K562 (cell line): ENCODE measurements at regions not wholly inside any gene's neighbourhood (a gene's known extent, or its start where the extent isn't known, plus 50 kb on each side); places are given as distances from the start of the nearest gene placed in this dataset.

Experiments used
- ATAC-seq: fragments of 200-7000 bp; cut with Tn5 transposase; 3 replicates; pipeline ENCODE4 v1.9.1; 2020; ENCODE audit warnings: moderate library complexity
- BruUV-seq: library from RNA; stranded (reverse); fragments of 400-500 nt; replicated peaks from 2 replicates; lab custom pipeline; 2021; lab: Mats Ljungman, UMichigan
- CTCF ChIA-PET: fragments of 300-600 bp; formaldehyde crosslinking; extraction: SDS; loops from one replicate; lab custom pipeline; 2021; ENCODE audit warnings: low intra/inter-chr PET ratio; lab: Yijun Ruan, JAX
- POLR2A ChIA-PET: fragments of 300-600, 350-650 bp; sonication (Branson Sonifier 250); formaldehyde crosslinking; extraction: SDS; loops from one replicate; lab custom pipeline; 2021; ENCODE audit warnings: antibody characterized with exemption, inconsistent platforms; lab: Yijun Ruan, JAX
- DNase-seq, 4 experiments: peaks; one replicate each; pipeline versions ENCODE4 v3.0.0 to v3.0.0-alpha.2; 2011 to 2018; ENCODE audit warnings: low spot score in 3 of 4, mixed read lengths in 3 of 4; ENCODE audit errors: extremely low read depth in 1 of 4
- FAIRE-seq: peaks from 2 replicates; lab custom pipeline; 2011; peaks lifted over from hg19 to GRCh38; lab: Jason Lieb, UNC
- H2AFZ ChIP-seq: 2 replicates; pipeline ENCODE4 v1.6.0; 2011; ENCODE audit warnings: low read depth, low read length, control low read depth, inconsistent platforms
- H3K27ac ChIP-seq: fragments of 200-600 bp; 3 replicates; pipeline ENCODE4 v1.8.0; 2011; ENCODE audit warnings: low read depth, mild to moderate bottlenecking, control low read depth, inconsistent platforms, low read length, moderate library complexity, mixed read lengths; ENCODE audit errors: extremely low read depth
- H3K27me3 ChIP-seq, 2 experiments: fragments of 300-600 bp in 1 of 2; 2 replicates in 1 of 2; 3 replicates in 1 of 2; pipeline versions ENCODE4 v1.6.0 to v1.8.0; 2011; ENCODE audit warnings: inconsistent platforms in 2 of 2, low read length in 2 of 2, mild to moderate bottlenecking in 1 of 2, mixed read lengths in 1 of 2, moderate library complexity in 1 of 2; ENCODE audit not compliant: control insufficient read depth in 2 of 2, insufficient read depth in 2 of 2
- H3K36me3 ChIP-seq: fragments of 300-600 bp; 3 replicates; pipeline ENCODE4 v1.8.0; 2011; ENCODE audit warnings: mild to moderate bottlenecking, low read length, inconsistent platforms; ENCODE audit not compliant: control insufficient read depth, insufficient read depth
- H3K4me1 ChIP-seq, 2 experiments: fragments of 200-600 bp in 1 of 2; replicated peaks in 1 of 2; 2 replicates in 1 of 2; 3 replicates in 1 of 2; pipeline versions ENCODE4 v1.5.1 to v1.8.0; 2011; ENCODE audit warnings: inconsistent platforms in 2 of 2, low read length in 2 of 2, mild to moderate bottlenecking in 1 of 2, mixed read lengths in 1 of 2, moderate library complexity in 1 of 2; ENCODE audit not compliant: control insufficient read depth in 2 of 2, insufficient read depth in 2 of 2
- H3K4me2 ChIP-seq: 2 replicates; pipeline ENCODE4 v1.6.1; 2011; ENCODE audit warnings: low read length, control low read depth, inconsistent platforms, mixed read lengths; ENCODE audit not compliant: insufficient read depth
- H3K4me3 ChIP-seq: fragments of 200-600 bp; sonication (generic), shearing (Covaris generic); 2 replicates; pipeline ENCODE4 v1.5.1; 2016; ENCODE audit warnings: control low read depth, inconsistent platforms
- H3K79me2 ChIP-seq: fragments of 200-600 bp; 3 replicates; pipeline ENCODE4 v1.8.0; 2011; ENCODE audit warnings: low read length, inconsistent platforms; ENCODE audit not compliant: control insufficient read depth, insufficient read depth
- H3K9ac ChIP-seq, 2 experiments: 2 replicates each; pipeline versions ENCODE4 v1.6.0 to v1.6.1; 2011; ENCODE audit warnings: low read depth in 2 of 2, low read length in 2 of 2, control low read depth in 1 of 2, inconsistent platforms in 1 of 2, mild to moderate bottlenecking in 1 of 2, mixed read lengths in 1 of 2; ENCODE audit not compliant: insufficient read depth in 1 of 2
- H3K9me1 ChIP-seq: one replicate; pipeline ENCODE4 v1.6.0; 2011; ENCODE audit warnings: inconsistent platforms, mild to moderate bottlenecking, low read length, moderate library complexity; ENCODE audit not compliant: control insufficient read depth, insufficient read depth
- H3K9me3 ChIP-seq: replicated peaks from 2 replicates; pipeline ENCODE4 v1.5.1; 2011; ENCODE audit warnings: low read depth, low read length, inconsistent platforms; ENCODE audit not compliant: control insufficient read depth, insufficient read depth
- H4K20me1 ChIP-seq: replicated peaks from 2 replicates; pipeline ENCODE4 v1.6.1; 2011; ENCODE audit warnings: low read length, inconsistent platforms, mixed read lengths; ENCODE audit not compliant: control insufficient read depth, insufficient read depth
- ASH1L ChIP-seq: fragments of 450-650 bp; IDR thresholded peaks from 2 replicates; pipeline ENCODE4 v1.6.1; 2018; ENCODE audit warnings: borderline replicate concordance, mild to moderate bottlenecking, low read depth; ENCODE audit not compliant: partially characterized antibody
- FOXA1 ChIP-seq: fragments of 450-650 bp; IDR thresholded peaks from 2 replicates; pipeline ENCODE4 v1.6.1; 2016; ENCODE audit warnings: mild to moderate bottlenecking, borderline replicate concordance
- GABPA ChIP-seq: fragments of 200-800 bp; sonication (Bioruptor generic); conservative IDR thresholded peaks from 2 replicates; pipeline ENCODE4 v1.6.1; 2016; ENCODE audit warnings: low read depth, missing genetic modification characterization, missing compliant biosample characterization
- HCFC1 ChIP-seq: IDR thresholded peaks from 2 replicates; pipeline ENCODE4 v1.6.1; 2012; ENCODE audit warnings: low read depth, low read length, improper control_type of control experiment
- HDAC1 ChIP-seq, 2 experiments: fragments of 450-650 bp; IDR thresholded peaks; 2 replicates each; pipeline ENCODE4 v1.6.1; 2016 to 2017; ENCODE audit warnings: inconsistent platforms in 1 of 2, mild to moderate bottlenecking in 1 of 2, moderate library complexity in 1 of 2
- HMG20A ChIP-seq: fragments of 450-650 bp; formaldehyde crosslinking; conservative IDR thresholded peaks from 2 replicates; pipeline ENCODE4 v1.4.0; 2020; ENCODE audit warnings: mild to moderate bottlenecking, mixed read lengths
- MCM5 ChIP-seq: fragments of 450-650 bp; IDR thresholded peaks from 2 replicates; pipeline ENCODE4 v1.6.1; 2016; ENCODE audit warnings: low read depth
- MTF1 ChIP-seq: fragments of 250-450 bp; sonication (Bioruptor Pico); IDR thresholded peaks from 2 replicates; pipeline ENCODE4 v1.9.0; 2021; ENCODE audit warnings: moderate library complexity, mild to moderate bottlenecking, inconsistent platforms, borderline replicate concordance
- NR2C1 ChIP-seq, 2 experiments: fragments of 450-650 bp; IDR thresholded peaks; 2 replicates each; pipeline ENCODE4 v1.6.1; 2017; ENCODE audit warnings: mild to moderate bottlenecking in 2 of 2, antibody characterized with exemption in 1 of 2, inconsistent platforms in 1 of 2, missing compliant biosample characterization in 1 of 2, missing genetic modification characterization in 1 of 2
- POLR2A ChIP-seq: fragments of 450-650 bp; conservative IDR thresholded peaks from 2 replicates; pipeline ENCODE4 v1.6.1; 2016
- SNRNP70 ChIP-seq: fragments of 200-400 bp; formaldehyde crosslinking; optimal IDR thresholded peaks from 2 replicates; pipeline ENCODE3; 2017; ENCODE audit warnings: low read depth, low read length
- USF2 ChIP-seq: sonication (generic); formaldehyde crosslinking; IDR thresholded peaks from 2 replicates; pipeline ENCODE4 v1.5.0; 2020; ENCODE audit warnings: missing genetic modification reagents
- ZBTB1 ChIP-seq: sonication (generic); formaldehyde crosslinking; IDR thresholded peaks from 2 replicates; pipeline ENCODE4 v1.8.1; 2023; ENCODE audit warnings: missing genetic modification reagents, low read depth, mild to moderate bottlenecking, borderline replicate concordance
- ZNF253 ChIP-seq: fragments of 250-450 bp; sonication (Bioruptor Pico); conservative IDR thresholded peaks from 2 replicates; pipeline ENCODE4 v1.6.1; 2021; ENCODE audit warnings: mild to moderate bottlenecking
- ZNF263 ChIP-seq: sonication (generic); formaldehyde crosslinking; IDR thresholded peaks from 2 replicates; pipeline ENCODE4 v1.8.0; 2022; ENCODE audit warnings: mild to moderate bottlenecking, missing genetic modification reagents, borderline replicate concordance
- ZNF644 ChIP-seq: fragments of 200-800 bp; sonication (Bioruptor generic); IDR thresholded peaks from 2 replicates; pipeline ENCODE4 v1.6.1; 2016; ENCODE audit warnings: low read depth, missing genetic modification characterization, missing compliant biosample characterization
- ZNF717 ChIP-seq: fragments of 250-450 bp; sonication (Bioruptor Pico); IDR thresholded peaks from 2 replicates; pipeline ENCODE4 v1.5.0; 2021
- WGBS: fragments of 100-300 bp; shearing (Covaris generic); methylation state at CpG from one replicate; pipeline ENCODE4 v1.1.6; 2016; ENCODE audit warnings: low coverage, mixed read lengths; ENCODE audit not compliant: insufficient coverage; ENCODE audit errors: missing lambda C conversion rate; 5-methylcytosine and 5-hydroxymethylcytosine counted together
- in situ Hi-C: fragments of 300-500 bp; cut with MboI; formaldehyde crosslinking; loops from 4 replicates; pipeline ENCODE4 v1.15.0; 2018; ENCODE audit warnings: inconsistent platforms, mixed read lengths
- intact Hi-C: fragments of 100-400 bp; cut with micrococcal nuclease; formaldehyde crosslinking; loops from 2 replicates; pipeline ENCODE4 v1.14.2; 2022

GRCh38 chr9:106479679-106480078 lies 383.3 kb upstream of the ZNF462 start:
- in situ Hi-C loops: no loop called here
- Histone ChIP-seq H3K27me3 (no peaks in the 10 kb centered on the region), H4K20me1 (no peaks in the 10 kb centered on the region), H3K79me2 (no peaks in the 10 kb centered on the region), H3K27ac (no peak overlapping the region), H3K36me3 (no peaks in the 10 kb centered on the region), H3K9ac (no peak overlapping the region), H3K9me1 (no peaks in the 10 kb centered on the region), H2AFZ (no peak overlapping the region), H3K4me2 (no peak overlapping the region), H3K9me3 (no peaks in the 10 kb centered on the region), H3K4me3 (no peak overlapping the region), H3K4me1 (no peaks in the 10 kb centered on the region)
- BruUV-seq: no TSS peak
- TF ChIP-seq ZBTB1 (CRISPR knock-in tag) (no peak), ASH1L (no peak), HDAC1 (IDR thresholded peaks at IDR 0.05) (no peak), NR2C1 (IDR thresholded peaks at IDR 0.05) (no peak), NR2C1 (tag; IDR thresholded peaks at IDR 0.05) (no peak), HMG20A (CRISPR knock-in tag) (no peak), MCM5 (no peak)
- WGBS: 0% methylated on average over 5 of the region's 5 CpGs
- DNase-seq (no peak), ATAC-seq (no peak), FAIRE-seq (no peak)
- CTCF ChIA-PET: no interaction called here
- intact Hi-C loops: no loop called here
- POLR2A ChIA-PET: no interaction called here

DNA sequence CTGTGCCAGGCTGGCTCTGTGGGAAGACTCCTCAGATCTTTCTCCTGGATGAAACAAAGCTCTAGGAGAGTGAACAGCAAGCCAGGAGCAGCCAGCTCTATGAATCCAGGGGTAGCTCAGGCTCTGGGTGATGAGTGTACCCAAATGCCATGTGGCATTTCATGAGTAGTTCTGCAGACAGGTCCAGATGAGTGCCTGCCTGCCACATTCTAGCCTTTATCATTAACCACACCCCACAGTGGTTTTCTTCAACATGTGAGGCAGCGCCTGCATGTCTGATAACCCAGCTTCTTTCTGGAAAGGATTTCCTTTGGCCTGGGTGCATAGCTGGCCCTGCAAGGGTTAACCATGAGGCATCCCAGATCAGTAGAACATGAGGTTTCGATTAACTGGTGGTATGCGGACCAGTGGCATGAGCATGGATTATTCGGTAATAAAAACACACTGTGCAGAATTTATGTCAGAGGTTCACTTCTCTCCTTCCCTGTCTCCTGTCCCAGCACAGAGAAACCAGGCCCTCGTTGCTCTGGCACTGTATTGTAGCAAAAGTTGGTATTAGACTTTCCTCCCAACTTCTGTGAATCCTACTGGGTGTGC lies 381.9 kb upstream of the ZNF462 start:
- intact Hi-C loops: no loop called here
- Histone ChIP-seq H3K27ac (no peak overlapping the region), H3K79me2 (no peaks in the 10 kb centered on the region), H4K20me1 (no peaks in the 10 kb centered on the region), H3K9me1 (no peaks in the 10 kb centered on the region), H3K9ac (no peak overlapping the region), H3K4me2 (no peak overlapping the region), H3K27me3 (no peaks in the 10 kb centered on the region), H3K36me3 (no peaks in the 10 kb centered on the region), H3K4me1 (no peaks in the 10 kb centered on the region), H3K9me3 (no peaks in the 10 kb centered on the region), H2AFZ (no peak overlapping the region), H3K4me3 (no peak overlapping the region)
- no peak for TF ChIP-seq POLR2A
- no peak for TF ChIP-seq ZNF717
- no peak for TF ChIP-seq USF2 (CRISPR knock-in tag)
- no peak for TF ChIP-seq ZNF253 (CRISPR knock-in tag)
- no peak for TF ChIP-seq ZNF263
- no peak for TF ChIP-seq GABPA (tag)
- TF ChIP-seq MTF1 (CRISPR knock-in tag): no peak
- TF ChIP-seq HCFC1: no peak
- TF ChIP-seq FOXA1: no peak
- no peak for TF ChIP-seq ZNF644 (tag)
- TF ChIP-seq SNRNP70: no peak
- 0% methylated on average over 5 of the region's 5 CpGs for WGBS
- ATAC-seq: no peak
- no TSS peak for BruUV-seq
- DNase-seq: no peak
- FAIRE-seq: no peak
- ChIA-PET CTCF (no interaction called here), POLR2A (no interaction called here)
- in situ Hi-C loops: no loop called here
